Osteoblast (primary cell): ENCODE measurements at regions not wholly inside any gene's neighbourhood (a gene's known extent, or its start where the extent isn't known, plus 50 kb on each side); places are given as distances from the start of the nearest gene placed in this dataset.

Experiments used
- DNase-seq: peaks from one replicate; pipeline ENCODE4 v3.0.0; 2011; ENCODE audit warnings: low spot score, mixed read lengths; ENCODE audit not compliant: insufficient read length; ENCODE audit errors: missing footprints
- H2AFZ ChIP-seq: 2 replicates; pipeline ENCODE4 v1.6.0; 2011; ENCODE audit warnings: mild to moderate bottlenecking, low read length
- H3K27ac ChIP-seq: 2 replicates; pipeline ENCODE4 v1.5.1; 2011; ENCODE audit warnings: mild to moderate bottlenecking, low read depth, low read length, moderate library complexity
- H3K27me3 ChIP-seq: 2 replicates; pipeline ENCODE4 v1.6.0; 2012; ENCODE audit warnings: mild to moderate bottlenecking, control low read depth, inconsistent platforms, low read length, moderate library complexity; ENCODE audit not compliant: insufficient read depth
- H3K36me3 ChIP-seq: 2 replicates; pipeline ENCODE4 v1.5.1; 2011; ENCODE audit warnings: mild to moderate bottlenecking, low read length, control low read depth, moderate library complexity; ENCODE audit not compliant: insufficient read depth
- H3K4me1 ChIP-seq: 2 replicates; pipeline ENCODE4 v1.5.1; 2011; ENCODE audit warnings: mild to moderate bottlenecking, low read length, control low read depth, moderate library complexity; ENCODE audit not compliant: insufficient read depth
- H3K4me2 ChIP-seq: 2 replicates; pipeline ENCODE4 v1.6.0; 2011; ENCODE audit warnings: mild to moderate bottlenecking, low read length; ENCODE audit not compliant: insufficient read depth
- H3K4me3 ChIP-seq: fragments of 200-600 bp; sonication (generic); 3 replicates; pipeline ENCODE4 v1.5.1; 2012; ENCODE audit warnings: mild to moderate bottlenecking, low read length, inconsistent platforms; ENCODE audit not compliant: insufficient read depth
- H3K79me2 ChIP-seq: 2 replicates; pipeline ENCODE4 v1.6.0; 2012; ENCODE audit warnings: mild to moderate bottlenecking, low read length, control low read depth, inconsistent platforms; ENCODE audit not compliant: insufficient read depth
- H3K9me3 ChIP-seq: 2 replicates; pipeline ENCODE4 v1.5.1; 2011; ENCODE audit warnings: low read depth, low read length, control low read depth
- H4K20me1 ChIP-seq: 2 replicates; pipeline ENCODE4 v1.6.0; 2012; ENCODE audit warnings: mild to moderate bottlenecking, low read length, control low read depth; ENCODE audit not compliant: insufficient read depth
- CTCF ChIP-seq: IDR thresholded peaks from 2 replicates; pipeline ENCODE4 v1.5.1; 2011; ENCODE audit warnings: mild to moderate bottlenecking, low read depth, low read length, moderate library complexity; ENCODE audit errors: extremely low read depth

- H3K27me3 ChIP-seq = no peaks in the 10 kb centered on the region
- no peak overlapping the region for H3K4me2 ChIP-seq
- no peaks in the 10 kb centered on the region for H3K9me3 ChIP-seq
- H2AFZ ChIP-seq = no peak overlapping the region
- H3K36me3 ChIP-seq = no peaks in the 10 kb centered on the region
- no peak overlapping the region for H3K4me3 ChIP-seq
- no peaks in the 10 kb centered on the region for H4K20me1 ChIP-seq
- H3K79me2 ChIP-seq = no peaks in the 10 kb centered on the region
- no peak for DNase-seq
- no peak for TF ChIP-seq CTCF
- H3K27ac ChIP-seq = no peak overlapping the region
- H3K4me1 ChIP-seq = no peaks in the 10 kb centered on the region
These were observed 744.9 kb upstream of the MMS22L start for GRCh38 chr6:98027898-98028297.

GRCh38 chr6:98033617-98034016 lies 750.6 kb upstream of the MMS22L start:
- H3K36me3 ChIP-seq = no peaks in the 10 kb centered on the region
- no peaks in the 10 kb centered on the region for H4K20me1 ChIP-seq
- H3K27me3 ChIP-seq = no peaks in the 10 kb centered on the region
- no peak overlapping the region for H2AFZ ChIP-seq
- H3K4me3 ChIP-seq = no peak overlapping the region
- TF ChIP-seq CTCF = no peak
- H3K79me2 ChIP-seq = no peaks in the 10 kb centered on the region
- H3K4me1 ChIP-seq = no peaks in the 10 kb centered on the region
- no peak overlapping the region for H3K27ac ChIP-seq
- DNase-seq = no peak
- H3K9me3 ChIP-seq = no peaks in the 10 kb centered on the region
- H3K4me2 ChIP-seq = no peak overlapping the region

GRCh38 chr6:98036344-98036923 lies 753.4 kb upstream of the MMS22L start:
- no peaks in the 10 kb centered on the region for H3K36me3 ChIP-seq
- H3K27ac ChIP-seq = no peak overlapping the region
- H2AFZ ChIP-seq = no peak overlapping the region
- H3K4me1 ChIP-seq = no peaks in the 10 kb centered on the region
- no peak for DNase-seq
- TF ChIP-seq CTCF = no peak
- H4K20me1 ChIP-seq = no peaks in the 10 kb centered on the region
- H3K4me3 ChIP-seq = no peak overlapping the region
- H3K79me2 ChIP-seq = no peaks in the 10 kb centered on the region
- no peaks in the 10 kb centered on the region for H3K9me3 ChIP-seq
- H3K4me2 ChIP-seq = no peak overlapping the region
- no peaks in the 10 kb centered on the region for H3K27me3 ChIP-seq

GRCh38 chr6:98037571-98037970 lies 754.6 kb upstream of the MMS22L start:
- no peak for DNase-seq
- no peak overlapping the region for H3K4me3 ChIP-seq
- no peaks in the 10 kb centered on the region for H3K9me3 ChIP-seq
- H3K79me2 ChIP-seq = no peaks in the 10 kb centered on the region
- H2AFZ ChIP-seq = no peak overlapping the region
- H3K4me2 ChIP-seq = no peak overlapping the region
- H3K27ac ChIP-seq = no peak overlapping the region
- H3K27me3 ChIP-seq = no peaks in the 10 kb centered on the region
- TF ChIP-seq CTCF = no peak
- H4K20me1 ChIP-seq = no peaks in the 10 kb centered on the region
- no peaks in the 10 kb centered on the region for H3K36me3 ChIP-seq
- no peaks in the 10 kb centered on the region for H3K4me1 ChIP-seq
